ENCODE measurements at regions not wholly inside any gene's neighbourhood (a gene's known extent, or its start where the extent isn't known, plus 50 kb on each side); places are given as distances from the start of the nearest gene placed in this dataset.

DNA sequence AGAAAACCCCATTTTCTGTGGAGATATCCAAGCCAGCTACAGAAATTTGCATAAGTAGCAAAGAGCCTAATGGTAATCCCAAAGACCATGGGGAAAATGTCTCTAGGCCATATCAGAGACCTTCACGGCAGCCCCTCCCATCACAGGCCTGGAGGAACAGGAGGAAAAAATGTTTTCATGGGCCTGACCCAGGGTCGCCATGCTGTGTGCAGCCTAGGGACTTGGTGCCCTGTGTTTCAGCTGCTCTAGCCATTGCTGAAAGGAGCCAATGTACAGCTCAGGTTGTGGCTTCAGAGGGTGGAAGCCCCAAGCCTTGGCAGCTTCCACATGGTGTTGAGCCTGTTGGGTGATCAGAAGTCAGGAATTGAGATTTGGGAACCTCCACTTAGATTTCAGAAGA lies 1150.7 kb downstream of the OTOL1 start:
- no peaks in the 10 kb centered on the region for H3K36me3 ChIP-seq (ENCODE audit: control insufficient read depth, insufficient read depth, low read length)

DNA sequence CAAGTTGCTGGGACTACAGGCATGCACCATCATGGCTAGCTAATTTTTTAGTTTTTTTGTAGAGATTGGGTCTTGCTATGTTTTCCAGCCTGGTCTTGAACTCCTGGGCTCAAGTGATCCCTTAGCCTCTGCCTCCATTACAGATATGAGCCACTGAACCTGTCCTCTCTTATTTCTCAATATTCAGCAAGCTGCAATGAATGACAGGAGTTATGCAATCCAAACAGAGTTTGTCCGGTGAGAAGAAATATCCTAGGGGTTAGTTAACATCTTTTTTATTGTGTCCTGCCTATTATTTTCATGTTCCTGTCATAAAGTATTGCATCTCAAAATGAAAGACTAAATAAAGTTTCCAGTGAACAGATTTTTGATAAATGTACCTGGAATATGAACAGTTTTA lies 1161.4 kb downstream of the OTOL1 start:
- no peak overlapping the region for H3K27ac ChIP-seq (ENCODE audit: insufficient read depth, low read length)
- no peaks in the 10 kb centered on the region for H4K20me1 ChIP-seq (ENCODE audit: control insufficient read depth, extremely low read depth, insufficient read depth, low read length)
- no peak overlapping the region for H3K4me3 ChIP-seq (replicated peaks in 1 of 4; ENCODE audit: control extremely low read depth in 1 of 4, insufficient read depth in 1 of 4, low read depth in 3 of 4, low read length in 4 of 4)
- H3K9ac ChIP-seq (ENCODE audit: insufficient read depth, low read length), result no peak overlapping the region
- no peak overlapping the region for H3K4me2 ChIP-seq (ENCODE audit: extremely low read depth, insufficient read depth, low read length)
- H3K9me3 ChIP-seq (ENCODE audit: control insufficient read depth, insufficient read depth, low read depth, low read length), result no peaks in the 10 kb centered on the region
- no peak for DNase-seq (ENCODE audit: low read depth in 2 of 2)
- TF ChIP-seq, protein P1, sequence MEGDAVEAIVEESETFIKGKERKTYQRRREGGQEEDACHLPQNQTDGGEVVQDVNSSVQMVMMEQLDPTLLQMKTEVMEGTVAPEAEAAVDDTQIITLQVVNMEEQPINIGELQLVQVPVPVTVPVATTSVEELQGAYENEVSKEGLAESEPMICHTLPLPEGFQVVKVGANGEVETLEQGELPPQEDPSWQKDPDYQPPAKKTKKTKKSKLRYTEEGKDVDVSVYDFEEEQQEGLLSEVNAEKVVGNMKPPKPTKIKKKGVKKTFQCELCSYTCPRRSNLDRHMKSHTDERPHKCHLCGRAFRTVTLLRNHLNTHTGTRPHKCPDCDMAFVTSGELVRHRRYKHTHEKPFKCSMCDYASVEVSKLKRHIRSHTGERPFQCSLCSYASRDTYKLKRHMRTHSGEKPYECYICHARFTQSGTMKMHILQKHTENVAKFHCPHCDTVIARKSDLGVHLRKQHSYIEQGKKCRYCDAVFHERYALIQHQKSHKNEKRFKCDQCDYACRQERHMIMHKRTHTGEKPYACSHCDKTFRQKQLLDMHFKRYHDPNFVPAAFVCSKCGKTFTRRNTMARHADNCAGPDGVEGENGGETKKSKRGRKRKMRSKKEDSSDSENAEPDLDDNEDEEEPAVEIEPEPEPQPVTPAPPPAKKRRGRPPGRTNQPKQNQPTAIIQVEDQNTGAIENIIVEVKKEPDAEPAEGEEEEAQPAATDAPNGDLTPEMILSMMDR (conservative IDR thresholded peaks at IDR 0.05 in 1 of 2, IDR thresholded peaks at IDR 0.05 in 1 of 2; ENCODE audit: low read depth in 1 of 2, low read length in 2 of 2), result no peak
- no peak for TF ChIP-seq EZH2 (IDR thresholded peaks at IDR 0.05; ENCODE audit: low read length, missing control alignments)
- no peak overlapping the region for H2AFZ ChIP-seq (ENCODE audit: low read length)
- no peaks in the 10 kb centered on the region for H3K4me1 ChIP-seq (ENCODE audit: control insufficient read depth, extremely low read depth, insufficient read depth, low read length)
- no peaks in the 10 kb centered on the region for H3K79me2 ChIP-seq (ENCODE audit: control insufficient read depth, insufficient read depth, low read length)
- H3K36me3 ChIP-seq (ENCODE audit: control insufficient read depth, insufficient read depth, low read length), result no peaks in the 10 kb centered on the region
- H3K27me3 ChIP-seq (ENCODE audit: control insufficient read depth, insufficient read depth, low read length), result no peaks in the 10 kb centered on the region

More for the DNA sequence above, 1150.7 kb downstream of the OTOL1 start:
- H3K4me1 ChIP-seq (ENCODE audit: control insufficient read depth, extremely low read depth, insufficient read depth, low read length), result no peaks in the 10 kb centered on the region
- no peak overlapping the region for H3K27ac ChIP-seq (ENCODE audit: insufficient read depth, low read length)
- H3K4me3 ChIP-seq (replicated peaks in 1 of 4; ENCODE audit: control extremely low read depth in 1 of 4, insufficient read depth in 1 of 4, low read depth in 3 of 4, low read length in 4 of 4), result no peak overlapping the region
- no peaks in the 10 kb centered on the region for H3K27me3 ChIP-seq (ENCODE audit: control insufficient read depth, insufficient read depth, low read length)
- H3K79me2 ChIP-seq (ENCODE audit: control insufficient read depth, insufficient read depth, low read length), result no peaks in the 10 kb centered on the region
- no peak overlapping the region for H3K9ac ChIP-seq (ENCODE audit: insufficient read depth, low read length)
- H3K9me3 ChIP-seq (ENCODE audit: control insufficient read depth, insufficient read depth, low read depth, low read length), result no peaks in the 10 kb centered on the region
- TF ChIP-seq, protein P1 (conservative IDR thresholded peaks at IDR 0.05 in 1 of 2, IDR thresholded peaks at IDR 0.05 in 1 of 2; ENCODE audit: low read depth in 1 of 2, low read length in 2 of 2), result no peak
- no peak for TF ChIP-seq EZH2 (IDR thresholded peaks at IDR 0.05; ENCODE audit: low read length, missing control alignments)
- no peak overlapping the region for H3K4me2 ChIP-seq (ENCODE audit: extremely low read depth, insufficient read depth, low read length)
- H2AFZ ChIP-seq (ENCODE audit: low read length), result no peak overlapping the region
- no peaks in the 10 kb centered on the region for H4K20me1 ChIP-seq (ENCODE audit: control insufficient read depth, extremely low read depth, insufficient read depth, low read length)
- no peak for DNase-seq (ENCODE audit: low read depth in 2 of 2)

DNA sequence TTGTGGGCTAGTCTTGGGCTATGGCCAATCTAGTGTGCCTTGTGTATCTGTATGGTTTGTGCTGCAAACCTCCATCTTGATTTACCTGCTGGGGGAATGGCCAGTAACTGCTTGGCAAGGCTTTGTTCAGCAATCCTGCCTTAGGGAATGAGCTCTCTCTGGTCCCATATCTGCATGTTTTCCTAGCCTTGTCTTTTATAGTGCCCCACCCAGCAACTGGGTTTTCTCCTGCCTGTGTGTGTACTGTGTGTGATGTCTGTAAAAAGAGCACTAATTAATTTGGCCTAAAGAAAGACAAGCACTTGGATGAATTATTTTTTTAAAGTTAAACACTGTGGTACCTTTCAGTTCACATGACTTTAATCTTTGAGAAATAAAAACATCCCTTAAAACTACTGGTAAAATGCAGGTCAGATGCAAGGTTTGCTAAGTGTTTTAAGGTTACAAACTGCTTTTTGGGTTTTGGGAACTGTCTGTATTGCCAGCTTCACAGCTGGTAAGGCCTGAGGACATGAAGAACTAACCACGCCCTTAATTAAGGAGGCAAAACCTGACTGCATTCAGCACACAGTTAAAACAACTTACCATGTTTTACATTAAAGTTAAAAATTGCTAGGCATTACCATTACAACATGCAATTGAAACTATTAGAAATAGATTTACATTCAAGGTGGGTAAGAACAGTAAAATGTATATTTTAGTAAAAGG lies 1169.2 kb downstream of the OTOL1 start:
- H3K27me3 ChIP-seq (ENCODE audit: control insufficient read depth, insufficient read depth, low read length), result no peaks in the 10 kb centered on the region
- H3K4me1 ChIP-seq (ENCODE audit: control insufficient read depth, extremely low read depth, insufficient read depth, low read length), result no peaks in the 10 kb centered on the region
- H3K36me3 ChIP-seq (ENCODE audit: control insufficient read depth, insufficient read depth, low read length), result no peaks in the 10 kb centered on the region
- no peak overlapping the region for H3K27ac ChIP-seq (ENCODE audit: insufficient read depth, low read length)
- H2AFZ ChIP-seq (ENCODE audit: low read length), result no peak overlapping the region
- DNase-seq (ENCODE audit: low read depth in 2 of 2), result no peak
- H3K9me3 ChIP-seq (ENCODE audit: control insufficient read depth, insufficient read depth, low read depth, low read length), result no peaks in the 10 kb centered on the region
- H3K79me2 ChIP-seq (ENCODE audit: control insufficient read depth, insufficient read depth, low read length), result no peaks in the 10 kb centered on the region
- TF ChIP-seq, protein P1 (conservative IDR thresholded peaks at IDR 0.05 in 1 of 2, IDR thresholded peaks at IDR 0.05 in 1 of 2; ENCODE audit: low read depth in 1 of 2, low read length in 2 of 2), result no peak
- no peak for TF ChIP-seq EZH2 (IDR thresholded peaks at IDR 0.05; ENCODE audit: low read length, missing control alignments)
- H3K9ac ChIP-seq (ENCODE audit: insufficient read depth, low read length), result no peak overlapping the region
- no peaks in the 10 kb centered on the region for H4K20me1 ChIP-seq (ENCODE audit: control insufficient read depth, extremely low read depth, insufficient read depth, low read length)
- H3K4me3 ChIP-seq (replicated peaks in 1 of 4; ENCODE audit: control extremely low read depth in 1 of 4, insufficient read depth in 1 of 4, low read depth in 3 of 4, low read length in 4 of 4), result no peak overlapping the region
- no peak overlapping the region for H3K4me2 ChIP-seq (ENCODE audit: extremely low read depth, insufficient read depth, low read length)
